Heart left ventricle (tissue), 13 donors: ENCODE measurements at regions not wholly inside any gene's neighbourhood (a gene's known extent, or its start where the extent isn't known, plus 50 kb on each side); places are given as distances from the start of the nearest gene placed in this dataset.

Experiments used
- CTCF ChIP-seq, 12 donors: fragments of 200-600 bp; sonication (generic) in 4 of 12; IDR thresholded peaks; one replicate each; pipeline versions ENCODE4 v1.5.0 to v1.8.0; 2018 to 2022; ENCODE audit warnings: antibody characterized with exemption in 12 of 12, mild to moderate bottlenecking in 5 of 12
- POLR2A ChIP-seq, 2 donors: fragments of 450-650 bp; IDR thresholded peaks; one replicate each; pipeline ENCODE4 v1.6.1; 2017; ENCODE audit warnings: antibody characterized with exemption in 2 of 2, mild to moderate bottlenecking in 2 of 2, moderate library complexity in 2 of 2
- donor health status: ischemic (EF 13 %, LVEDD 7.1; RV severe dilation, severe dysfunction).
- donor health status: DM: no; HTN: yes; CAD: no.
- donor health status: DM: no; HTN: no; CAD: no.
- donor health status: ischemic (EF 25% LVEDD 6.9; RV normal size, moderate dysfunction).
- donor health status: ischemic (EF 25% LVEDD 5.7; RV mildly dilated, moderate dysfunction).
- donor health status: ischemic (EF 35%, LVEDD 5.7; RV mildly dilated, moderate dysfunction).
- donor health status: nonischemic (EF 11% LVEDD 7.7; RV severe dilation, severe dysfunction).
- donor health status: DM: yes; HTN: yes; CAD: no.
- donor health status: PGD.
- donor health status: ischemic (EF 29% LVEDD 5.4; RV normal size, mild dysfunction).
- donor health status: nonischemic (EF 23%, LVEDD 6.1; RV moderate dilation, normal function).

GRCh38 chr13:61760102-61760501 lies 344.5 kb upstream of the PCDH20 start:
- TF ChIP-seq POLR2A (IDR thresholded peaks at IDR 0.05): no peak
- TF ChIP-seq CTCF (IDR thresholded peaks at IDR 0.05): no peak
